Mesenchymal stem cell (in vitro differentiated cells and primary cell): ENCODE measurements at regions not wholly inside any gene's neighbourhood (a gene's known extent, or its start where the extent isn't known, plus 50 kb on each side); places are given as distances from the start of the nearest gene placed in this dataset.

Source experiments
- DNase-seq: peaks from one replicate; pipeline ENCODE4 v3.0.0-alpha.2; 2013
- H2AFZ ChIP-seq: one replicate; pipeline ENCODE4 v1.6.1; 2013; ENCODE audit warnings: low read depth, mild to moderate bottlenecking, control low read depth, inconsistent platforms, low read length, moderate library complexity
- H2AK5ac ChIP-seq: 2 replicates; pipeline ENCODE4 v1.6.1; 2013; ENCODE audit warnings: low read length, moderate library complexity, mild to moderate bottlenecking, inconsistent platforms; ENCODE audit not compliant: severe bottlenecking
- H2BK120ac ChIP-seq: one replicate; pipeline ENCODE4 v1.6.1; 2013; ENCODE audit warnings: low read depth, mild to moderate bottlenecking, inconsistent platforms, low read length, moderate library complexity
- H2BK12ac ChIP-seq, 2 experiments: one replicate each; pipeline ENCODE4 v1.6.1; 2013; ENCODE audit warnings: inconsistent platforms in 2 of 2, low read length in 2 of 2, mild to moderate bottlenecking in 2 of 2, moderate library complexity in 2 of 2, control low read depth in 1 of 2
- H2BK15ac ChIP-seq: one replicate; pipeline ENCODE4 v1.6.1; 2013; ENCODE audit warnings: mild to moderate bottlenecking, low read depth, inconsistent platforms; ENCODE audit not compliant: poor library complexity, severe bottlenecking
- H2BK5ac ChIP-seq: 2 replicates; pipeline ENCODE4 v1.6.1; 2013; ENCODE audit warnings: low read depth, mild to moderate bottlenecking, low read length, control low read depth, inconsistent platforms; ENCODE audit not compliant: poor library complexity, severe bottlenecking
- H3K14ac ChIP-seq, 2 experiments: one replicate each; pipeline ENCODE4 v1.6.1; 2013; ENCODE audit warnings: inconsistent platforms in 2 of 2, low read length in 2 of 2, control low read depth in 1 of 2, mild to moderate bottlenecking in 1 of 2, moderate library complexity in 1 of 2
- H3K18ac ChIP-seq, 2 experiments: one replicate each; pipeline ENCODE4 v1.6.1; 2013; ENCODE audit warnings: inconsistent platforms in 2 of 2, low read length in 2 of 2, control low read depth in 1 of 2, low read depth in 1 of 2, mild to moderate bottlenecking in 1 of 2
- H3K23ac ChIP-seq, 2 experiments: one replicate each; pipeline ENCODE4 v1.6.1; 2013; ENCODE audit warnings: inconsistent platforms in 2 of 2, low read length in 2 of 2, mild to moderate bottlenecking in 2 of 2, moderate library complexity in 2 of 2, control low read depth in 1 of 2
- H3K27ac ChIP-seq: 2 replicates; pipeline ENCODE4 v1.5.1; 2013; ENCODE audit warnings: mild to moderate bottlenecking, moderate library complexity, low read length, control low read depth, inconsistent platforms; ENCODE audit not compliant: poor library complexity, severe bottlenecking
- H3K27me3 ChIP-seq, 2 experiments: 2 replicates each; pipeline versions ENCODE4 v1.6.1 to v1.7.0; 2013; ENCODE audit warnings: low read length in 2 of 2, mild to moderate bottlenecking in 2 of 2, moderate library complexity in 2 of 2, control low read depth in 1 of 2, inconsistent platforms in 1 of 2; ENCODE audit not compliant: control insufficient read depth in 1 of 2, insufficient read depth in 1 of 2
- H3K36me3 ChIP-seq, 2 experiments: 2 replicates each; pipeline versions ENCODE4 v1.6.1 to v1.7.0; 2013; ENCODE audit warnings: low read length in 2 of 2, control low read depth in 1 of 2, inconsistent platforms in 1 of 2, low read depth in 1 of 2, mild to moderate bottlenecking in 1 of 2; ENCODE audit not compliant: insufficient read depth in 2 of 2, control insufficient read depth in 1 of 2
- H3K4ac ChIP-seq, 2 experiments: one replicate each; pipeline ENCODE4 v1.6.1; 2013; ENCODE audit warnings: inconsistent platforms in 2 of 2, low read length in 2 of 2, mild to moderate bottlenecking in 2 of 2, moderate library complexity in 2 of 2, control low read depth in 1 of 2, low read depth in 1 of 2
- H3K4me1 ChIP-seq: 2 replicates; pipeline ENCODE4 v1.6.1; 2013; ENCODE audit warnings: low read depth, low read length, control low read depth; ENCODE audit not compliant: control insufficient read depth, insufficient read depth
- H3K4me2 ChIP-seq: 2 replicates; pipeline ENCODE4 v1.6.1; 2013; ENCODE audit warnings: low read length, mild to moderate bottlenecking, inconsistent platforms; ENCODE audit not compliant: poor library complexity, severe bottlenecking
- H3K4me3 ChIP-seq, 2 experiments: 2 replicates each; pipeline versions ENCODE4 v1.5.1 to v1.7.0; 2013; ENCODE audit warnings: low read length in 2 of 2, mild to moderate bottlenecking in 2 of 2, control low read depth in 1 of 2, low read depth in 1 of 2; ENCODE audit not compliant: insufficient read depth in 1 of 2
- H3K79me1 ChIP-seq: replicated peaks from 2 replicates; pipeline ENCODE4 v1.6.1; 2013; ENCODE audit warnings: mild to moderate bottlenecking, control low read depth, low read length, inconsistent platforms; ENCODE audit not compliant: poor library complexity, severe bottlenecking
- H3K9ac ChIP-seq: 2 replicates; pipeline ENCODE4 v1.7.0; 2013; ENCODE audit warnings: mild to moderate bottlenecking, low read length, moderate library complexity
- H3K9me3 ChIP-seq: 2 replicates; pipeline ENCODE4 v1.7.0; 2013; ENCODE audit warnings: mild to moderate bottlenecking, low read length; ENCODE audit not compliant: control insufficient read depth
- H4K8ac ChIP-seq: one replicate; pipeline ENCODE4 v1.6.1; 2013; ENCODE audit warnings: inconsistent platforms, mild to moderate bottlenecking, low read length, moderate library complexity
- H4K91ac ChIP-seq: one replicate; pipeline ENCODE4 v1.6.1; 2013; ENCODE audit warnings: mild to moderate bottlenecking, low read length, inconsistent platforms
- whole genome bisulfite sequencing: methylation state at CpG from one replicate; pipeline ENCODE4 v1.1.7; 2013; ENCODE audit warnings: mixed read lengths; 5-methylcytosine and 5-hydroxymethylcytosine counted together

GRCh38 chrX:151821226-151821625, 86.7 kb downstream of the CNGA2 start:
- no peak overlapping the region for H3K4me3 ChIP-seq
- no peak overlapping the region for H3K14ac ChIP-seq
- H4K91ac ChIP-seq: no peak overlapping the region
- no peak overlapping the region for H2BK12ac ChIP-seq
- no peak for DNase-seq
- no peaks in the 10 kb centered on the region for H3K4me1 ChIP-seq
- no peaks in the 10 kb centered on the region for H3K79me1 ChIP-seq
- H2BK120ac ChIP-seq: no peak overlapping the region
- H2AFZ ChIP-seq: no peak overlapping the region
- no peak overlapping the region for H3K4me2 ChIP-seq
- H3K36me3 ChIP-seq: no peaks in the 10 kb centered on the region
- no peak overlapping the region for H3K9ac ChIP-seq
- no peak overlapping the region for H2BK5ac ChIP-seq
- peaks cover 0 to 58% of the 10 kb centered on the region in 2 experiments for H3K27me3 ChIP-seq
- H3K18ac ChIP-seq: no peak overlapping the region
- no peak overlapping the region for H2AK5ac ChIP-seq
- WGBS: 95% methylated on average over 10 of the region's 10 CpGs
- no peaks in the 10 kb centered on the region for H3K9me3 ChIP-seq
- H2BK15ac ChIP-seq: no peak overlapping the region
- H3K27ac ChIP-seq: no peak overlapping the region
- H3K23ac ChIP-seq: no peak overlapping the region
- H4K8ac ChIP-seq: no peak overlapping the region
- H3K4ac ChIP-seq: no peak overlapping the region

GRCh38 chrX:151825007-151825406, 87.7 kb upstream of the MAGEA4 start:
- H3K27ac ChIP-seq: no peak overlapping the region
- no peak for DNase-seq
- no peak overlapping the region for H3K18ac ChIP-seq
- H3K14ac ChIP-seq: no peak overlapping the region
- H2BK120ac ChIP-seq: no peak overlapping the region
- no peak overlapping the region for H2AFZ ChIP-seq
- peaks cover 0 to 49% of the 10 kb centered on the region in 2 experiments for H3K27me3 ChIP-seq
- H3K79me1 ChIP-seq: no peaks in the 10 kb centered on the region
- H4K91ac ChIP-seq: no peak overlapping the region
- no peak overlapping the region for H3K4ac ChIP-seq
- H3K4me3 ChIP-seq: no peak overlapping the region
- H4K8ac ChIP-seq: no peak overlapping the region
- 59% methylated on average over 3 of the region's 3 CpGs for WGBS
- no peak overlapping the region for H2BK5ac ChIP-seq
- H3K4me1 ChIP-seq: no peaks in the 10 kb centered on the region
- no peak overlapping the region for H3K23ac ChIP-seq
- H3K9ac ChIP-seq: no peak overlapping the region
- no peaks in the 10 kb centered on the region for H3K9me3 ChIP-seq
- no peak overlapping the region for H3K4me2 ChIP-seq
- H3K36me3 ChIP-seq: no peaks in the 10 kb centered on the region
- no peak overlapping the region for H2BK15ac ChIP-seq
- no peak overlapping the region for H2BK12ac ChIP-seq
- no peak overlapping the region for H2AK5ac ChIP-seq

DNA sequence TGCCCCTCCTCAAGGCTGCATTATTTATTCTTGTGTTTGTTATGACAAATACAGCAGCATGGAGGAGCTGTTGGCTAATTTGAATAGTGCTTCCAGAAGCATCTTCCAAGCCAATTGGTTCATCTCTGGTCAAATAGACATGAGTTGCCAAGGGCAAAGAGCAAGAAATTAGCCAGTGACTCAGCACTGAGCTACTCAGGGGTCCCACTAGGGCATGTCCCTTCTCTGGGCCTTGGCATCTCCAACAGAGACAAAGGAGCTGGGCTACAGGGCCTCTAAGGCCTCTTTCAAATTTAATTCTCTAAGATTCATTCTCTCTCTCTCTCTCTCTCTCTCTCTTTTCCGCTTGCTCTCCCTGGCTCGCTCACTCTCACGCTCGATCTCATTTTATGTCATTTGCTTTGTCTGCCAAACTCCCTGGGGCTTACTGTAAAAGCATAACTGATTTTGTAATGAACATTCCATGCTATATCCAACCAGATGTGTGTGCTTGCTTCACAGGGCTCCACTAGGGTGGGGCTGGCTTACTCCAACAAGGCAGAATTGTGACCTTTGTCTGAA, 86.7 kb upstream of the MAGEA4 start:
- Histone ChIP-seq H3K14ac (no peak overlapping the region), H3K9ac (no peak overlapping the region), H3K9me3 (no peaks in the 10 kb centered on the region), H2BK120ac (no peak overlapping the region), H3K4me1 (no peaks in the 10 kb centered on the region), H3K4ac (no peak overlapping the region), H3K18ac (no peak overlapping the region), H2AFZ (no peak overlapping the region), H2BK15ac (no peak overlapping the region), H3K79me1 (no peaks in the 10 kb centered on the region), H3K27me3 (peaks cover 0 to 41% of the 10 kb centered on the region in 2 experiments), H3K4me2 (no peak overlapping the region), H2BK5ac (no peak overlapping the region), H3K36me3 (no peaks in the 10 kb centered on the region), H3K27ac (no peak overlapping the region), H4K91ac (no peak overlapping the region), H3K23ac (no peak overlapping the region), H2BK12ac (no peak overlapping the region), H3K4me3 (no peak overlapping the region), H4K8ac (no peak overlapping the region), H2AK5ac (no peak overlapping the region)
- 78% methylated on average over 4 of the region's 4 CpGs for WGBS
- peak; percentile 3 for DNase-seq

DNA sequence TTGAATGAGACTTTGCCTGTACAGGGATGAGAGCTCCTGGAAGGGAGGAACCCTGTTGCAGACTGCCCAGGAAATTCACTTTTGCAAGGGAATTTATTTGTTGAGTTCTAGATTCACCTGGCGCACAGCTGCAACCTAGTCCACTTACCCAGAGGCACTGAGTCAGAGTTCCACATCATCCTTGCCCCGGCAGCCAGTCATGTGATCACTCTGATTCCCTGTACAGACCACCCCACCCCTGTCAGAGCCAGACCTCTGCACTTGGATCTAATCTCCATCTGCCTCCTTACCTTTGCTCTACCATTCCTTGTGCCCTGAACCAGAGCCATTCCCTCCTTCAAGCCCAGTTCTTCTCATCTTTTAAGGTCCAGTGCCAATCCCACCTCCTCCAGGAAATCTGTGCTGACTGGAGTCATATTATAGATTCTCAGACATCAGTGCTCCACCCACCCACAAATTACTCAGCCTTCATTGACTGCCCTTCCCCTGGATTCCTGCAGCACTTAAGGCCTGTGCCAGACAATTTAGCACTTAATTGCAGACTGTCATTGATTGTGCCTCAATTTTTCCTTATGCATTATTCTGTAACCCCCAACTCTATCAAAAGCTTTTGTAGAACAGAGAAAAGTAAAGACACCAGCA, 84.1 kb upstream of the MAGEA4 start:
- Histone ChIP-seq H2AFZ (no peak overlapping the region), H3K36me3 (no peaks in the 10 kb centered on the region)

More for the DNA sequence above, 84.1 kb upstream of the MAGEA4 start:
- Histone ChIP-seq H4K8ac (no peak overlapping the region), H3K9ac (no peak overlapping the region), H3K4me1 (no peaks in the 10 kb centered on the region), H3K4me2 (no peak overlapping the region), H3K14ac (no peak overlapping the region), H2BK5ac (no peak overlapping the region), H3K27ac (no peak overlapping the region), H3K18ac (no peak overlapping the region), H3K79me1 (no peaks in the 10 kb centered on the region), H3K4me3 (no peak overlapping the region), H2BK15ac (no peak overlapping the region), H4K91ac (no peak overlapping the region), H3K23ac (no peak overlapping the region), H3K9me3 (peaks cover 2% of the 10 kb centered on the region), H2AK5ac (no peak overlapping the region), H3K4ac (no peak overlapping the region), H2BK120ac (no peak overlapping the region), H3K27me3 (peaks cover 0 to 16% of the 10 kb centered on the region in 2 experiments), H2BK12ac (no peak overlapping the region)
- no peak for DNase-seq
- WGBS: 77% methylated on average over 2 of the region's 2 CpGs
